H1 (cell line): ENCODE measurements at regions not wholly inside any gene's neighbourhood (a gene's known extent, or its start where the extent isn't known, plus 50 kb on each side); places are given as distances from the start of the nearest gene placed in this dataset.

Experiments
- CTCF ChIA-PET: fragments of 300-600 bp; sonication (Branson Sonifier 250); formaldehyde crosslinking; loops from one replicate; lab custom pipeline; 2021; ENCODE audit not compliant: partially characterized antibody; lab: Charles Lee
- POLR2A ChIA-PET: fragments of 300-600 bp; sonication (Branson Sonifier 250); formaldehyde crosslinking; loops from one replicate; lab custom pipeline; 2021; ENCODE audit warnings: inconsistent platforms; ENCODE audit not compliant: partially characterized antibody; lab: Charles Lee
- DNase-seq, 2 experiments: peaks; one replicate each; pipeline versions ENCODE4 v3.0.0 to v3.0.0-alpha.2; 2010 to 2022; ENCODE audit warnings: low spot score in 2 of 2, low read depth in 1 of 2, mixed read lengths in 1 of 2
- FAIRE-seq: peaks from 2 replicates; lab custom pipeline; 2011; peaks lifted over from hg19 to GRCh38; lab: Jason Lieb, UNC
- H2AFZ ChIP-seq: 2 replicates; pipeline ENCODE4 v1.8.1; 2012; ENCODE audit warnings: low read length, inconsistent platforms
- H2AK5ac ChIP-seq: 2 replicates; pipeline ENCODE4 v1.6.1; 2013; ENCODE audit warnings: low read depth, low read length
- H2BK120ac ChIP-seq: replicated peaks from 2 replicates; pipeline ENCODE3; 2013; ENCODE audit warnings: low read depth, low read length, inconsistent platforms
- H2BK12ac ChIP-seq: 2 replicates; pipeline ENCODE4 v1.6.1; 2013; ENCODE audit warnings: low read depth, low read length
- H2BK15ac ChIP-seq: 2 replicates; pipeline ENCODE4 v1.6.1; 2013; ENCODE audit warnings: low read length
- H2BK20ac ChIP-seq: 2 replicates; pipeline ENCODE4 v1.6.1; 2013; ENCODE audit warnings: low read length
- H2BK5ac ChIP-seq: 2 replicates; pipeline ENCODE4 v1.6.1; 2013; ENCODE audit warnings: low read depth, low read length
- H3K14ac ChIP-seq: 2 replicates; pipeline ENCODE4 v1.6.1; 2013; ENCODE audit warnings: inconsistent platforms; ENCODE audit not compliant: insufficient read length
- H3K18ac ChIP-seq: 2 replicates; pipeline ENCODE4 v1.6.1; 2013; ENCODE audit warnings: low read length; ENCODE audit errors: extremely low read depth
- H3K23ac ChIP-seq: 2 replicates; pipeline ENCODE4 v1.6.1; 2013; ENCODE audit warnings: inconsistent platforms; ENCODE audit not compliant: insufficient read length
- H3K23me2 ChIP-seq: 2 replicates; pipeline ENCODE4 v1.6.1; 2013; ENCODE audit warnings: low read depth, low read length
- H3K27ac ChIP-seq: 2 replicates; pipeline ENCODE4 v1.6.1; 2011; ENCODE audit warnings: low read depth, low read length, inconsistent platforms
- H3K27me3 ChIP-seq, 4 experiments: replicated peaks in 1 of 4; 1 replicate in 1 of 4; 2 replicates in 3 of 4; pipeline versions ENCODE4 v1.6.1 to v1.8.1; 2011 to 2013; ENCODE audit warnings: low read length in 3 of 4, mild to moderate bottlenecking in 3 of 4, inconsistent platforms in 2 of 4, mixed read lengths in 2 of 4, moderate library complexity in 1 of 4; ENCODE audit not compliant: control insufficient read depth in 3 of 4, insufficient read depth in 3 of 4; ENCODE audit errors: extremely low read depth in 1 of 4
- H3K36me3 ChIP-seq, 4 experiments: 2 replicates each; pipeline versions ENCODE4 v1.6.1 to v1.8.1; 2011 to 2013; ENCODE audit warnings: mild to moderate bottlenecking in 4 of 4, low read length in 3 of 4, moderate library complexity in 2 of 4, control low read depth in 1 of 4, inconsistent platforms in 1 of 4; ENCODE audit not compliant: insufficient read depth in 4 of 4, control insufficient read depth in 2 of 4
- H3K4ac ChIP-seq: replicated peaks from 2 replicates; pipeline ENCODE3; 2013; ENCODE audit warnings: low read length, low read depth, mixed read lengths, inconsistent platforms; ENCODE audit not compliant: insufficient read length
- H3K4me1 ChIP-seq, 4 experiments: replicated peaks in 1 of 4; 1 replicate in 1 of 4; 2 replicates in 3 of 4; pipeline versions ENCODE4 v1.6.1 to v1.8.1; 2011 to 2013; ENCODE audit warnings: low read length in 3 of 4, inconsistent platforms in 2 of 4, mixed read lengths in 1 of 4; ENCODE audit not compliant: insufficient read depth in 4 of 4, control insufficient read depth in 3 of 4
- H3K4me2 ChIP-seq, 2 experiments: 2 replicates each; pipeline versions ENCODE4 v1.6.1 to v1.8.1; 2011 to 2013; ENCODE audit warnings: low read depth in 2 of 2, low read length in 2 of 2, control low read depth in 1 of 2, inconsistent platforms in 1 of 2, mild to moderate bottlenecking in 1 of 2; ENCODE audit not compliant: insufficient read depth in 1 of 2
- H3K4me3 ChIP-seq, 4 experiments: fragments of 200-600, 300-600 bp in 1 of 4; sonication (generic), shearing (Covaris generic), sonication (Bioruptor Twin) in 1 of 4; 2 replicates each; pipeline versions ENCODE4 v1.5.1 to v1.8.1; 2011 to 2016; ENCODE audit warnings: low read length in 4 of 4, low read depth in 3 of 4, control low read depth in 2 of 4, inconsistent platforms in 2 of 4, mild to moderate bottlenecking in 2 of 4, mixed read lengths in 1 of 4, moderate library complexity in 1 of 4; ENCODE audit not compliant: insufficient read depth in 2 of 4; ENCODE audit errors: extremely low read depth in 1 of 4
- H3K56ac ChIP-seq: replicated peaks from 2 replicates; pipeline ENCODE3; 2013; ENCODE audit warnings: low read depth, mild to moderate bottlenecking, mixed read lengths, low read length, inconsistent platforms; ENCODE audit not compliant: insufficient read length
- H3K79me1 ChIP-seq: 2 replicates; pipeline ENCODE4 v1.6.1; 2013; ENCODE audit warnings: low read depth, low read length, control low read depth
- H3K79me2 ChIP-seq, 2 experiments: 2 replicates each; pipeline versions ENCODE4 v1.6.1 to v1.8.1; 2012 to 2013; ENCODE audit warnings: low read length in 2 of 2, mild to moderate bottlenecking in 2 of 2, inconsistent platforms in 1 of 2; ENCODE audit not compliant: insufficient read depth in 2 of 2, control insufficient read depth in 1 of 2
- H3K9ac ChIP-seq, 4 experiments: replicated peaks in 1 of 4; 1 replicate in 1 of 4; 2 replicates in 3 of 4; pipeline versions ENCODE4 v1.6.1 to v1.8.1; 2011 to 2013; ENCODE audit warnings: low read depth in 3 of 4, low read length in 3 of 4, control low read depth in 2 of 4, mild to moderate bottlenecking in 2 of 4, moderate library complexity in 2 of 4, inconsistent platforms in 1 of 4; ENCODE audit errors: extremely low read depth in 1 of 4
- H3K9me3 ChIP-seq, 2 experiments: 2 replicates each; pipeline versions ENCODE4 v1.6.1 to v1.8.1; 2012 to 2013; ENCODE audit warnings: mild to moderate bottlenecking in 2 of 2, moderate library complexity in 2 of 2, control low read depth in 1 of 2, inconsistent platforms in 1 of 2, low read depth in 1 of 2, low read length in 1 of 2, mixed read lengths in 1 of 2; ENCODE audit not compliant: insufficient read depth in 2 of 2
- H4K20me1 ChIP-seq, 2 experiments: replicated peaks in 1 of 2; 2 replicates each; pipeline versions ENCODE3 to v1.8.1; 2011 to 2013; ENCODE audit warnings: inconsistent platforms in 2 of 2, low read length in 2 of 2, mild to moderate bottlenecking in 1 of 2; ENCODE audit not compliant: insufficient read depth in 2 of 2, control insufficient read depth in 1 of 2
- H4K5ac ChIP-seq: 2 replicates; pipeline ENCODE4 v1.6.1; 2013; ENCODE audit warnings: low read length, low read depth, mixed read lengths, inconsistent platforms; ENCODE audit not compliant: insufficient read length
- H4K8ac ChIP-seq: 2 replicates; pipeline ENCODE4 v1.8.0; 2013; ENCODE audit warnings: mild to moderate bottlenecking, moderate library complexity, low read length, inconsistent platforms; ENCODE audit not compliant: insufficient read depth; ENCODE audit errors: extremely low read depth
- H4K91ac ChIP-seq: replicated peaks from 2 replicates; pipeline ENCODE3; 2013; ENCODE audit warnings: low read length, mixed read lengths, inconsistent platforms; ENCODE audit not compliant: insufficient read length
- CHD2 ChIP-seq: IDR thresholded peaks from 2 replicates; pipeline ENCODE4 v1.6.1; 2012; ENCODE audit warnings: low read length, improper control_type of control experiment
- CTCF ChIP-seq, 3 experiments: IDR thresholded peaks; 1 replicate in 2 of 3; 2 replicates in 1 of 3; pipeline versions ENCODE4 v1.5.1 to v1.6.1; 2011; ENCODE audit warnings: low read length in 3 of 3, mild to moderate bottlenecking in 3 of 3, inconsistent platforms in 2 of 3, low read depth in 1 of 3, moderate library complexity in 1 of 3; ENCODE audit not compliant: insufficient read depth in 1 of 3; ENCODE audit errors: control extremely low read depth in 1 of 3
- EGR1 ChIP-seq: IDR thresholded peaks from 2 replicates; pipeline ENCODE4 v1.6.1; 2011; ENCODE audit warnings: low read depth, low read length, borderline replicate concordance
- EP300 ChIP-seq, 2 experiments: IDR thresholded peaks; 1 replicate in 1 of 2; 2 replicates in 1 of 2; pipeline ENCODE4 v1.6.1; 2011 to 2012; ENCODE audit warnings: low read depth in 2 of 2, low read length in 2 of 2, mild to moderate bottlenecking in 2 of 2, borderline replicate concordance in 1 of 2, inconsistent platforms in 1 of 2, moderate library complexity in 1 of 2
- GABPA ChIP-seq: IDR thresholded peaks from 2 replicates; pipeline ENCODE4 v1.6.1; 2011; ENCODE audit warnings: mild to moderate bottlenecking, low read length, moderate library complexity, borderline replicate concordance; ENCODE audit not compliant: insufficient read depth
- JUN ChIP-seq: IDR thresholded peaks from 2 replicates; pipeline ENCODE4 v1.6.1; 2011; ENCODE audit warnings: low read depth, mild to moderate bottlenecking, improper control_type of control experiment, low read length
- PHF8 ChIP-seq: fragments of 200-600 bp; sonication (generic); conservative IDR thresholded peaks from 2 replicates; pipeline ENCODE4 v1.7.1; 2012; ENCODE audit warnings: low read depth, mild to moderate bottlenecking, inconsistent platforms, low read length, moderate library complexity
- SP1 ChIP-seq: IDR thresholded peaks from 2 replicates; pipeline ENCODE4 v1.6.1; 2011; ENCODE audit warnings: low read depth, low read length
- SRF ChIP-seq: IDR thresholded peaks from 2 replicates; pipeline ENCODE4 v1.6.1; 2011; ENCODE audit warnings: mild to moderate bottlenecking, low read depth, low read length, moderate library complexity
- TAF1 ChIP-seq: IDR thresholded peaks from 2 replicates; pipeline ENCODE4 v1.6.1; 2011; ENCODE audit warnings: mild to moderate bottlenecking, low read depth, low read length
- TEAD4 ChIP-seq: IDR thresholded peaks from 2 replicates; pipeline ENCODE4 v1.6.1; 2012; ENCODE audit warnings: low read depth, low read length, inconsistent platforms, mixed read lengths
- WGBS, 2 experiments: shearing (Covaris generic) in 1 of 2; methylation state at CpG; one replicate each; pipeline versions ENCODE4 v1.1.6 to v1.1.7; 2013 to 2015; ENCODE audit warnings: low lambda C conversion rate in 2 of 2, mixed read lengths in 2 of 2, inconsistent platforms in 1 of 2, low coverage in 1 of 2, missing lambda C conversion rate in 1 of 2; ENCODE audit not compliant: insufficient replicate concordance in 2 of 2, insufficient coverage in 1 of 2, insufficient read length in 1 of 2; ENCODE audit errors: extremely low coverage in 1 of 2, missing lambda C conversion rate in 1 of 2; 5-methylcytosine and 5-hydroxymethylcytosine counted together

- TF ChIP-seq TEAD4 = no peak
Measured at GRCh38 chr18:53747210-53747609, 477.3 kb downstream of the MBD2 start (continued).

- no peak overlapping the region for H3K56ac ChIP-seq
- no peak overlapping the region for H2BK20ac ChIP-seq
- H2BK120ac ChIP-seq = no peak overlapping the region
- CTCF ChIA-PET = no interaction called here
- no peak overlapping the region for H2AK5ac ChIP-seq
- peak overlapping the region; percentile 96; the same call in 1 of the 2 replicates for H2AFZ ChIP-seq
- H3K36me3 ChIP-seq = no peaks in the 10 kb centered on the region
- POLR2A ChIA-PET = no interaction called here
- H3K79me2 ChIP-seq = no peaks in the 10 kb centered on the region
- no peak overlapping the region for H2BK5ac ChIP-seq
- no peaks in the 10 kb centered on the region for H4K20me1 ChIP-seq
- H3K23me2 ChIP-seq = no peaks in the 10 kb centered on the region
- no peak overlapping the region for H3K4me3 ChIP-seq
- H3K14ac ChIP-seq = no peak overlapping the region
- H3K9ac ChIP-seq = no peak overlapping the region
- WGBS, 2 experiments = 35% methylated on average over 1 of the region's 1 CpG; no CpG with 5 or more reads in 1 of the 2 experiments
- H4K5ac ChIP-seq = no peak overlapping the region
- no peak overlapping the region for H3K18ac ChIP-seq
- FAIRE-seq (no peak), DNase-seq (no peak)
- H3K79me1 ChIP-seq = no peaks in the 10 kb centered on the region
- H2BK12ac ChIP-seq = no peak overlapping the region
- no peaks in the 10 kb centered on the region for H3K27me3 ChIP-seq
- H4K8ac ChIP-seq = no peak overlapping the region
- no peak overlapping the region for H3K4ac ChIP-seq
- no peak overlapping the region for H2BK15ac ChIP-seq
- H4K91ac ChIP-seq = no peak overlapping the region
- H3K4me2 ChIP-seq = no peak overlapping the region
- H3K27ac ChIP-seq = no peak overlapping the region
- H3K9me3 ChIP-seq = no peaks in the 10 kb centered on the region
- H3K23ac ChIP-seq = no peak overlapping the region
- H3K4me1 ChIP-seq = peaks cover 0 to 3% (median 1%) of the 10 kb centered on the region in 4 experiments; a peak in 2 of 7 replicates
- TF ChIP-seq PHF8 = no peak
- no peak for TF ChIP-seq SP1
- TF ChIP-seq CTCF (IDR thresholded peaks at IDR 0.05; ENCODE audit: control extremely low read depth in 1 of 3, insufficient read depth in 1 of 3, low read depth in 1 of 3, low read length in 3 of 3) = no peak
- TF ChIP-seq JUN = no peak
- no peak for TF ChIP-seq EGR1
- no peak for TF ChIP-seq TAF1
- no peak for TF ChIP-seq EP300 (IDR thresholded peaks at IDR 0.05; ENCODE audit: borderline replicate concordance in 1 of 2, low read depth in 2 of 2, low read length in 2 of 2)
- TF ChIP-seq GABPA = no peak
- no peak for TF ChIP-seq CHD2
- TF ChIP-seq SRF = no peak
Measured at GRCh38 chr18:53745986-53746385, 478.5 kb downstream of the MBD2 start.
